CD14-positive monocyte (primary cell): ENCODE measurements at regions not wholly inside any gene's neighbourhood (a gene's known extent, or its start where the extent isn't known, plus 50 kb on each side); places are given as distances from the start of the nearest gene placed in this dataset.

ENCODE experiments used
- DNase-seq, 3 donors: peaks; one replicate each; pipeline ENCODE4 v3.0.0-alpha.2; 2011 to 2022
- H2AFZ ChIP-seq: 2 replicates; pipeline ENCODE4 v1.6.0; 2012; ENCODE audit warnings: mild to moderate bottlenecking, low read depth, low read length, inconsistent platforms; ENCODE audit not compliant: insufficient read depth, poor library complexity, severe bottlenecking
- H3K27ac ChIP-seq, 2 donors: 1 replicate in 1 of 2; 2 replicates in 1 of 2; pipeline ENCODE4 v1.5.1; 2012 to 2013; ENCODE audit warnings: low read length in 2 of 2, control low read depth in 1 of 2, inconsistent platforms in 1 of 2, low read depth in 1 of 2, mild to moderate bottlenecking in 1 of 2
- H3K27me3 ChIP-seq, 2 donors: one replicate each; pipeline versions ENCODE4 v1.6.0 to v1.6.1; 2011 to 2013; ENCODE audit warnings: low read length in 2 of 2; ENCODE audit not compliant: control insufficient read depth in 2 of 2, insufficient read depth in 2 of 2
- H3K36me3 ChIP-seq, 2 donors: replicated peaks in 1 of 2; 1 replicate in 1 of 2; 2 replicates in 1 of 2; pipeline versions ENCODE4 v1.5.1 to v1.6.1; 2012 to 2013; ENCODE audit warnings: low read length in 2 of 2, control low read depth in 1 of 2, inconsistent platforms in 1 of 2, mild to moderate bottlenecking in 1 of 2; ENCODE audit not compliant: insufficient read depth in 2 of 2, control insufficient read depth in 1 of 2
- H3K4me1 ChIP-seq, 2 donors: 1 replicate in 1 of 2; 2 replicates in 1 of 2; pipeline versions ENCODE4 v1.5.1 to v1.6.1; 2012 to 2013; ENCODE audit warnings: low read length in 2 of 2, control low read depth in 1 of 2, inconsistent platforms in 1 of 2, mild to moderate bottlenecking in 1 of 2, moderate library complexity in 1 of 2; ENCODE audit not compliant: insufficient read depth in 2 of 2, control insufficient read depth in 1 of 2
- H3K4me2 ChIP-seq: replicated peaks from 2 replicates; pipeline ENCODE3; 2012; ENCODE audit warnings: low read length, moderate library complexity, mild to moderate bottlenecking; ENCODE audit not compliant: poor library complexity, severe bottlenecking; ENCODE audit errors: extremely low read depth
- H3K4me3 ChIP-seq, 3 experiments: fragments of 200-600 bp in 1 of 3; sonication (generic) in 1 of 3; replicated peaks in 1 of 3; 1 replicate in 2 of 3; 2 replicates in 1 of 3; pipeline ENCODE4 v1.5.1; 2011 to 2013; ENCODE audit warnings: low read length in 3 of 3, mild to moderate bottlenecking in 3 of 3, control low read depth in 2 of 3, low read depth in 2 of 3, inconsistent platforms in 1 of 3, moderate library complexity in 1 of 3
- H3K79me2 ChIP-seq: 2 replicates; pipeline ENCODE4 v1.6.0; 2012; ENCODE audit warnings: mild to moderate bottlenecking, control low read depth, inconsistent platforms, low read length, moderate library complexity; ENCODE audit not compliant: insufficient read depth
- H3K9ac ChIP-seq: 2 replicates; pipeline ENCODE4 v1.6.0; 2017; ENCODE audit warnings: low read length, mild to moderate bottlenecking; ENCODE audit not compliant: insufficient read depth, poor library complexity, severe bottlenecking
- H3K9me3 ChIP-seq, 2 donors: replicated peaks in 1 of 2; 1 replicate in 1 of 2; 2 replicates in 1 of 2; pipeline versions ENCODE4 v1.5.1 to v1.6.1; 2012 to 2013; ENCODE audit warnings: low read length in 2 of 2, control low read depth in 1 of 2; ENCODE audit not compliant: control insufficient read depth in 1 of 2, insufficient read depth in 1 of 2
- H4K20me1 ChIP-seq: 2 replicates; pipeline ENCODE4 v1.6.0; 2012; ENCODE audit warnings: mild to moderate bottlenecking, low read length, control low read depth, moderate library complexity; ENCODE audit not compliant: insufficient read depth
- H3K27ac Mint-ChIP-seq, 7 donors: one replicate each; pipeline ENCODE4 v1.8.0; 2020; ENCODE audit warnings: mild to moderate bottlenecking in 7 of 7, mixed read lengths in 7 of 7, moderate library complexity in 6 of 7, inconsistent platforms in 2 of 7
- H3K27me3 Mint-ChIP-seq, 3 donors: one replicate each; pipeline ENCODE4 v1.8.0; 2021 to 2022; ENCODE audit warnings: low read depth in 3 of 3, mild to moderate bottlenecking in 3 of 3, mixed read lengths in 3 of 3, moderate library complexity in 3 of 3, inconsistent platforms in 1 of 3
- H3K36me3 Mint-ChIP-seq, 2 donors: one replicate each; pipeline ENCODE4 v1.8.0; 2020; ENCODE audit warnings: mixed read lengths in 2 of 2, inconsistent platforms in 1 of 2, mild to moderate bottlenecking in 1 of 2
- H3K4me1 Mint-ChIP-seq: one replicate; pipeline ENCODE4 v1.8.0; 2020; ENCODE audit warnings: mild to moderate bottlenecking, mixed read lengths
- H3K4me3 Mint-ChIP-seq, 2 donors: one replicate each; pipeline ENCODE4 v1.8.0; 2020; ENCODE audit warnings: mild to moderate bottlenecking in 2 of 2, mixed read lengths in 2 of 2, moderate library complexity in 1 of 2
- H3K9me3 Mint-ChIP-seq, 7 donors: one replicate each; pipeline ENCODE4 v1.8.0; 2020 to 2022; ENCODE audit warnings: mixed read lengths in 7 of 7, mild to moderate bottlenecking in 6 of 7, moderate library complexity in 6 of 7, inconsistent platforms in 2 of 7
- CTCF ChIP-seq: fragments of 200-600 bp; IDR thresholded peaks from one replicate; pipeline ENCODE4 v1.8.0; 2022; ENCODE audit warnings: antibody characterized with exemption, mild to moderate bottlenecking
- WGBS: methylation state at CpG from one replicate; pipeline ENCODE4 v1.1.5; 2013; ENCODE audit warnings: missing lambda C conversion rate; ENCODE audit not compliant: insufficient coverage; 5-methylcytosine and 5-hydroxymethylcytosine counted together
- intact Hi-C, 2 donors: fragments of 100-400 bp; cut with micrococcal nuclease; formaldehyde crosslinking; loops; one replicate each; pipeline versions ENCODE4 v1.15.0 to v1.15.1; 2023

DNA sequence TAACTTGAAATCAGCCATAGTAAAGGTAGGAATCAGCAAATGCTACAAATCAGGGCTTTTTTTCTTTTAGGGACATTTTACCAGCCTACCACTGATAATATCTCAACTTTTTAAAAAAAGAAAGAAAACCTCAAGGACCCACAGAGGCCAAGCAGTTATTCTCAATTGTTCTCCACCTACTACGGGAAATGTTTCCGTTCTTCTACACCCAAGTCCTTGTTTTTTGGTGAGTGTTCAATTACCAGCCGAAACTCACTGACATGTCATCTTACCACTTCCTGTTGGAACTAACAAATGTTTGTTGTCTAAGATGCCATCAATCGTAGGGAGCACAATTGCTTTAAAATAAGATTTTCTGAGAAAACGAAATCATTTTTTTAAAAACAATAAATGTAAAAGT, 50.2 kb upstream of the CDK1 start:
- intact Hi-C loops, result no loop called here
- Histone ChIP-seq H3K4me3 (no peak overlapping the region), H3K9ac (no peak overlapping the region), H3K79me2 (no peaks in the 10 kb centered on the region), H3K36me3 (no peaks in the 10 kb centered on the region), H3K27ac (no peak overlapping the region), H3K4me1 (peaks cover 7 to 12% of the 10 kb centered on the region in 2 donors), H3K9me3 (no peaks in the 10 kb centered on the region), H3K27me3 (peaks cover 7 to 17% of the 10 kb centered on the region in 2 donors), H4K20me1 (no peaks in the 10 kb centered on the region), H2AFZ (no peak overlapping the region), H3K4me2 (no peak overlapping the region)
- TF ChIP-seq CTCF, result no peak
- no peak for DNase-seq
- H3K36me3 Mint-ChIP-seq, result no peaks in the 10 kb centered on the region
- no peak overlapping the region for H3K4me3 Mint-ChIP-seq
- H3K27ac Mint-ChIP-seq, result no peak overlapping the region
- 100% methylated on average over 2 of the region's 5 CpGs for WGBS
- H3K27me3 Mint-ChIP-seq, result peaks cover 17 to 24% (median 22%) of the 10 kb centered on the region in 3 donors
- H3K4me1 Mint-ChIP-seq, result peaks cover 16% of the 10 kb centered on the region
- H3K9me3 Mint-ChIP-seq, result peaks cover 0 to 7% (median 2%) of the 10 kb centered on the region in 7 donors

- intact Hi-C loops, result no loop called here
- no peak overlapping the region for H3K4me3 ChIP-seq
- no peak overlapping the region for H2AFZ ChIP-seq
- H4K20me1 ChIP-seq, result no peaks in the 10 kb centered on the region
- DNase-seq, result no peak
- H3K27ac ChIP-seq, result no peak overlapping the region
- no peak overlapping the region for H3K4me2 ChIP-seq
- no peaks in the 10 kb centered on the region for H3K9me3 ChIP-seq
- Mint-ChIP-seq H3K9me3 (peaks cover 0 to 7% (median 0%) of the 10 kb centered on the region in 7 donors), H3K4me3 (no peak overlapping the region), H3K4me1 (peaks cover 2% of the 10 kb centered on the region), H3K27me3 (peaks cover 4 to 9% (median 4%) of the 10 kb centered on the region in 3 donors), H3K36me3 (no peaks in the 10 kb centered on the region), H3K27ac (no peak overlapping the region)
- H3K9ac ChIP-seq, result no peak overlapping the region
- H3K79me2 ChIP-seq, result no peaks in the 10 kb centered on the region
- H3K36me3 ChIP-seq, result no peaks in the 10 kb centered on the region
- TF ChIP-seq CTCF, result no peak
- H3K27me3 ChIP-seq, result no peaks in the 10 kb centered on the region
- no peaks in the 10 kb centered on the region for H3K4me1 ChIP-seq
Observed at GRCh38 chr10:60726257-60726656, 52.0 kb upstream of the CDK1 start.
